NCI-H1105 (cell line): ENCODE measurements at regions not wholly inside any gene's neighbourhood (a gene's known extent, or its start where the extent isn't known, plus 50 kb on each side); places are given as distances from the start of the nearest gene placed in this dataset.
"Not testable (repeated sequence)": the region's sequence is repeated elsewhere in the genome, so short reads cannot be mapped to it uniquely, and the experiment has no call there.

ENCODE experiments used
- DNase-seq: peaks from one replicate; lab custom pipeline; 2025; lab: John Stamatoyannopoulos, UW

GRCh38 chr11:41714101-41714500 is 254.6 kb upstream of the LRRC4C start:
- no peak for DNase-seq

DNA sequence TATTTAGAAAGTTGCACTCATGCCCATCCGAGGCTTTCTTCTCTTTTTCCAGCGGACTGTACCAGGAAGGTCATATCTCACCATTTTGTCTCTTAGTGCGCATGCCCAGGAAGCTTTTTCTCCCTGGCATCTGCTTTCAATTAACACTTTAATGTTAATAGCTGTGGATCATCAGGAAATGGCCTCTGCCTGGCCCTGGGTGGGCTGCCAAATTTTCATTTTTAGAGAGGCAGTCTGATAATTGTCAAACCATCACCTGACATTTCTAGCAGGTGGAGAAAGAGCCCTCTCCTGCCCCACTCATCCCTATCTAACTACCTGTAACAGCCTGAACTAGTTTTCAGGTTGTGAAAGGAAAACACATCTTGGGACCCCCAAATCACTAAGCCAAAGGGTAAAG is 257.4 kb upstream of the LRRC4C start:
- peak; percentile 46 for DNase-seq

DNA sequence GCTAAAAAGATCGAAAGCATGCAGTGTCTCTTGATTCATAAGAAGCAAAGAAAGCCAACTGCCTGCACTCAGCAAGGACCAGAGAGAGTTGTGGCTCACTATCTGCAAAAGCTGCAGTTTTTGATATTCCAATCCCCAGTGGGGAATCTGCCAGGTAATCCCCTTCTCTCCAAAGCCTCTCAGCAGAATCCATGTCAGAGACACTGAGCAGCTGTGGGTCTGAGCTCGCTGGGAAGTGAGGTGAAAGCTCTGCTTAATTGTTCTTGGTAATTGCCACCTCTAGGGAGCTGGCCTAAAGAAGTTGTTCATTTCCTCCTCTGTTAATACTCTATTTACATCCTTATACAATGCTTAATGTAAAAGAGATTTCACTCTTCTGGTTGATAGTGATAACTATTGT is 261.3 kb upstream of the LRRC4C start:
- DNase-seq, result no peak

DNA sequence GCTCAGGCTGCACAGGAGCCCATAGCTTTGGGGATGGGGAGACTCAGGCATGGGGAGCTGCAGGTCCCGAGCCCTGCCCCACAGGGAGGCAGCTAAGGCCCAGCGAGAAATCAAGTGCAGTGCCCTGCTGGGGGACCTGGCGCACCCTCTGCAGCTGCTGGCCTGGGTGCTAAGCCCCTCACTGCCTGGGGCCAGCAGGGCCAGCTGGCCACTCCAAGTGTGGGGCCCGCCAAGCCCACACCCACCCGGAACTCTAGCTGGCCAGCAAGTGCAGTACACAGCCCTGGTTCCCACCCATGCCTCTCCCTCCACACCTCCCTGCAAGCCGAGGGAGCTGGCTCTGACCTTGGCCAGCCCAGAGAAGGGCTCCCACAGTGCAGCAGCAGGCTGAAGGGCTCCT is 268.7 kb upstream of the LRRC4C start:
- not testable (repeated sequence) for DNase-seq

GRCh38 chr11:41775296-41775695 is 315.8 kb upstream of the LRRC4C start:
- DNase-seq, result no peak

DNA sequence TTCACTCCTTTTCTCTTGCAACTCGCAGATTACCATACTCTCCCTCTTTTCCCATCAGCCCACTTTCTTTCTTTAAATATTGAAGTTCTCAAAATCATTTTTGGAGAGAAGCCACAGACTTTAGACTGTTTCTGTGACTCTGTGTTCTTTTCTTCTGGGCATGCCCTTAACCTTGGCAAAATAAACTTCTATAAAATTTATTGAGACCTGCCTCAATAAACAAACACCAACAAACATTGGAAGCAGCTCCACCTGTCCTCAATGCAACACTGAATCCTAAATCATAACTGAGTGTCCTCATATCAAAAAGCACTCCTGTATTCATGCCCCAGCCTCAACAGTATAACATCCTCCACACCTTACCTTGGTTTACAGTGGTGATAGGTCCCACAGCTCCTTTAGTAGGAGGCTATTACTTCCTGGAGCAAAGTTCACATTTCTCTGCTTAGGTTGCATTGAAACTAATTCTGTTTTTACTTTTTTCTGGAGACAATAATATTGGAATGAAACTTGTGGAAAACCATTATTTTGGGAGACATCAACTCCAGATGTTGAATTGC is 320.0 kb upstream of the LRRC4C start:
- DNase-seq, result no peak

DNA sequence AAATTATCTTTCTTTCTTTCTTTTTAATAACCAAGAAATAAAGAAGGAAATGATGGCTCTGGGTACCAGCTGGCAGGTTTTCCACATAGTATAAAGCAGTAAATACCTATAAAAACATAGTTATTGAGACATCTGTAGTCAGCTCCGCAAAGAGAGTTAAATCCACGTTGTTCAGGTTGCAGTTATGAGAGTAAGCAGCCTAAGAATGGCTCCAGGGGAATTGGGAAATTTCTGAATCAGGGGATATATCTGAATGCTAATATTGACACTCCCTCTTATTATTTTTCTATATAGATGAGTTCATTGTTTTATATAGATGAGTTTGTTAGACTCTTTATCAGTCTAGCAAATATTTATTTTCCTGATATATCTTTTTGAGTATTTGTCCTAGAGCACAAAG is 322.0 kb upstream of the LRRC4C start:
- DNase-seq, result no peak

- DNase-seq, result no peak
Observed at GRCh38 chr11:41784513-41785335, 325.3 kb upstream of the LRRC4C start.

DNA sequence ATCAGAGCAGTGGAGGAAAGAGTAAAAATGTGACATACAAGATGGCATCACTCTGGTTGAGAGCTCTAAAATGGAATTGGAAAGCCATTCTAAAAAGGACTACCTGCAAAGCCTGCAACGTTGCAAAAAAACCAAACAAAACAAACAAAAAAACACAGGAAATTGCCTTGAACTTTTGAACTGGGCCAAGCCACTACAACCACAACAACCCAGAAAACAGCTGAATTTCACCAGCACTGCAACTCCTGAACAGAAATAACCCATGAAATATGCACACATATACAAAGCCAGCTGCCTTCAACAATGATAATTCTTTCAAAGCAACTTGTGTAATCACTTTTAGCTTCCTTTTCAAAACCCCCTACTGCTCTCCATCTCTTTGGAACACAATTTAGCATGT is 326.6 kb upstream of the LRRC4C start:
- DNase-seq, result no peak

- DNase-seq, result no peak
Observed at GRCh38 chr11:41788177-41788576, 328.7 kb upstream of the LRRC4C start.

- no peak for DNase-seq
Observed at GRCh38 chr11:41789376-41789775, 329.9 kb upstream of the LRRC4C start.

- DNase-seq, result no peak
Observed at GRCh38 chr11:41795004-41795403, 335.6 kb upstream of the LRRC4C start.

DNA sequence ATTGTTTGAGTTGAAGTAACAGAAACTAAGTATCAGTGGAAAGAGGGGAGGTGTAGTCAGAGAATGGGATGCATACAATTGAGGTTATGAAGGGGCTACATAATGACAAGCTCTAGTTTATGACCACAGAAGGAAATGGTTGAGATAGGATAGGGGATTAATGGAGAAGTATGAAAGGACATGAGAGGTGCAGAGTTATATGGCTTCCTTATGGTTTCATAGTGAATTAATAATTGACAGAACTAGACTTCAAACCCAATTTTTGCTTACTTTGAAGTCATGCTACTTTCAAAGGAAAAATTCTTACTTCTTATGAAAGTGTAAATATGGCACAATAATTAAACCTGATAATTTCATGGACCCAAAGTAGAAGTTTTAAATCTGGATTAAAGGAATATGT is 340.3 kb upstream of the LRRC4C start:
- no peak for DNase-seq

DNA sequence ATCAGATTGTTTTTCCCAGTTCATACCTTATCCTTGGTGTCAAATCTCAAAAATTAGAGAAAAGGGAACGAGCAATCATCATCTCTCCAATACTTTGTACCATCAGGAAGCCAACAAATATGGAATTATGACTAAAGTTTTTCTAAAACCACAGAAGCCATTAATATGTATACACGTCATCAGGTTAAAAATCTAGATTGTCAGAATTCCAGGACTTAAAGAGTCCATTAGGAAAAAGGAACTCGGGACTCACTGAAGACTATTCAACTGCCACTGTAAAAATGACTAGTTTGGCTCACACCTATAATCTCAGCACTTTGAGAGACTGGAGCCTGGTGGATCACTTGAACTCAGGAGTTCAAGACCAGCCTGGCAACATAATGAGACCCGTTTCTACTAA is 344.4 kb upstream of the LRRC4C start:
- DNase-seq, result no peak

DNA sequence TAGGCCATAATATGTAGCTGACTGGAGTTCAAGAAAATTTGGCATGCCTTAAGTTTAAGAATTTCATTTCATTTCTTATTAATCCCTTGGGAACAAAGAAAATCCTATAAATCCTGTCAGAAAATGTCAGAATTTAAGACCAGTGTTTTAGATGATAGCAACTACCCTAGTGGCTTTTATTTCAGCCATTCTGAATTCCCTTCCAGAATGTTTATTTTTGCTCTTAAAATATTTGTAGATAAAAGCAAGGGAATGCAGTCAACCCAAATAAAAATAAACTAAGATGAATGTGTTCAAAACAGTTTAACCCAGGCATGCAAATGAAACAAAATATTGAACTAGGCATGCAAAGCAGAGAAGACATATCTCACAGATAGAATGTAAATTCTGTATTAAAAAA is 356.9 kb upstream of the LRRC4C start:
- no peak for DNase-seq

- DNase-seq, result not testable (repeated sequence)
Observed at GRCh38 chr11:41824287-41824686, 364.8 kb upstream of the LRRC4C start.

DNA sequence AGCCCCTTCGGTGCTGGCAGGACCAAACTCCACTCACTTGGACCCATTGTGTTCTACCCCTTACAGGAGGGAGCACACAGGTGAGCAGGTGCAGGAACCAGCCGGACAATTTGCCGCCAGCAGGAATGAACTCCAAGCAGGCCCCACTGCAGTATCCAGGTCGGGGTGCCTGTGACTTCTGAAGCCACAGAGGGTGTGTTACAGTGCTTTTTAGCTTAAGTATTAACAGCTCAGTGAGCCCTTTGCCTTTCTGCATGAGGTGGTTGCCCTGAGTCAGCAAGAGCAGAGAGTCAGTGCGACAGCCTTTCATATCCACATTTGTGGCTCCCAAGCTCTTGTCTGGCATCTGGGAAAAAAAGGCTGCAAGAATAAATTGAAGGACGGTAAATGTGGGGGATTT is 366.6 kb upstream of the LRRC4C start:
- DNase-seq, result no peak

DNA sequence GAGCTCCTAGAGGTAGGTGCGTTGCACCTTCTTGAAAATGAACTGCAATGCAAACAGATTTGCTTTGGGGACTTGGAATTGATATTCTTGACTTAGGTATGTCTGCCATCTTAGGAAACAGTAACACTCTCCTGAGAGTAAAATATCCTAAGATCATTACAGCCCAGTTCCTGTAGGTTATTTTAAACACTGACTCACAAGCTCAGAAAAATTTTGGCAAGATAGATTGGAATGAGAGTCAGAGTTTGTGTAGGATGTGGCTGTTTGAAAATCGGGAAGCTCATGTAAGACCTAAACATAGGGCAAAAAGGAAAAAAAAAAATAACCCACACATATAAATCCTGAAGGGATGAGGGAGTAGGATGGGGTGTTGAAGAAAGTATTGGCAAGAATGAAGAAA is 377.0 kb upstream of the LRRC4C start:
- no peak for DNase-seq

- no peak for DNase-seq
Observed at GRCh38 chr11:41842673-41843072, 383.2 kb upstream of the LRRC4C start.

DNA sequence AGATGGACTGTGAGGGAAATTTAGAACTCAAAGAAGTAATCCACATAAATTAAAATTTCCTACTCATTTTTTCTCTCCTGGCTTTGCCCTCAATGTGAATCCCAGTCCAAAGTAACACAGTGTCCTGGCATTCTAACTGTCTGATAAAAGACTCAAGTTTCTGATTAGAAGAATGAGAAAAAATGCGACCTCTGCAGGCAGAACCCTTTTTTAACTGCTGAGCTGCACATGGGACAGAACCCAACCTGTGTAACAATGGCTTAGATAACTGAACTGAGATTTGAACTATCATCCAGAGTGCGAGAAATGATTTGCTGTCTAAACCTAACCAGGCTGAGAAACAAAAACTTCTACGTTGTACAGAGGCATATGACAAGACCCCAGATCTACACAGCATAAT is 385.6 kb upstream of the LRRC4C start:
- no peak for DNase-seq

- no peak for DNase-seq
Observed at GRCh38 chr11:41848349-41848748, 388.9 kb upstream of the LRRC4C start.

DNA sequence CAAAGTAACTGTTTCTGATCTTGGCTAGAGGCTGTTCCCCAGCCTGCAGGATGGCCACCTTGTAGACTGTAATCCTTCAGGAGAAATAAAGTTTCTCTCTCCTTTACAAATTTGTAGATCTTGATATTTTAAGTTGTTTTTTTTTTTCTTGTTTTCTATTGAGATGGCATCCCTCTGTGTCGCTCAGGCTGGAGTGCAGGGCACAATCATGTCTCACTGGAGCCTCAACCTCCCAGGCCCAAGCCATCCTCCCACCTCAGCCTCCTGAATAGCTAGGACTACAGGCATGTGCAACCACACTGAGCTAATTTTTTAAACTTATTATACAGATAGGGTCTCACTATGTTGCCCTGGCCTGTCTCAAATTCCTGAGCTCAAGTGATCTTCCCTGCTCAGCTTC is 389.8 kb upstream of the LRRC4C start:
- no peak for DNase-seq

GRCh38 chr11:41851743-41852142 is 392.3 kb upstream of the LRRC4C start:
- DNase-seq, result no peak

DNA sequence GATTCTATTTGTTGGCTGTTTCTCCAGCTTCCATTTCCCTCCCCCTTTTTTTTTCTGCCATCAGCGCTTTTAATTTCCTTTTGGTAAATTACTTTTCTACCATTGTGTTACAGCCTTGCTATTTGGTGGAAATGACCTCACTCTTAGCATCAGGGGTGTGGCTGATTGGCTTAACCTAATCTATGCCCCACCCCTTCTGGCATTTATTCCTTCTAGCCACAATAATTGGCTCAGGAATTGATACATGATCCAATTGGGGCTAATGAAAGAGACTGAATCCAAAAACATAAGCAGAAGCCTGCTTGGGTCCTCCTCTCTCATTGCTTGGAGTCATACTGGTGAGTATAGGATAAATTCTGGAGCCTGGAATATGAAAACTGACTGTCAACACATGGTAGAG is 402.4 kb upstream of the LRRC4C start:
- no peak for DNase-seq
